ENCODE measurements at regions not wholly inside any gene's neighbourhood (a gene's known extent, or its start where the extent isn't known, plus 50 kb on each side); places are given as distances from the start of the nearest gene placed in this dataset.
"Not testable (repeated sequence)": the region's sequence is repeated elsewhere in the genome, so short reads cannot be mapped to it uniquely, and the experiment has no call there.

GRCh38 chrX:124455966-124456365 is 109.6 kb downstream of the SH2D1A start:
- no peaks in the 10 kb centered on the region for H3K36me3 Mint-ChIP-seq (ENCODE audit: low read depth)
- H3K4me1 Mint-ChIP-seq = no peaks in the 10 kb centered on the region
- TF ChIP-seq CTCF (IDR thresholded peaks at IDR 0.05; ENCODE audit: unreplicated experiment in 3 of 3) = no peak

DNA sequence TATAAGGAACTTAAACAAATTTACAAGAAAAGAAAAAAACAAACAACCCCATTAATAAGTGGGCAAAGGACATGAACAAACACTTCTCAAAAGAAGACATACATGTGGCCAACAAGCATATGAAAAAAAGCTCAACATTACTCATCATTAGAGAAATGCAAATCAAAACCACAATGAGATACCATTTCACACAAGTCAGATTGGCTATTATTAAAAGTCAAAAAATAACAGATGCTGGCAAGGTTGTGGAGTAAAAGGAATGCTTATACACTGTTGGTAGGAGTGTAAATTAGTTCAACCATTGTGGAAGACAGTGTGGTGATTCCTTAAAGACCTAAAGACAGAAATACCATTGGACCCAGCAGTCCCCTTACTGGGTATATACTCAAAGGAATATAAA is 113.5 kb downstream of the SH2D1A start:
- not testable (repeated sequence) for H3K4me3 Mint-ChIP-seq; H3K9me3 Mint-ChIP-seq; H3K27me3 Mint-ChIP-seq (ENCODE audit: low read depth); H3K36me3 Mint-ChIP-seq (ENCODE audit: low read depth); H3K4me1 Mint-ChIP-seq; H3K27ac Mint-ChIP-seq

More at GRCh38 chrX:124455966-124456365, 109.6 kb downstream of the SH2D1A start:
- no peaks in the 10 kb centered on the region for H3K9me3 Mint-ChIP-seq
- H3K27me3 Mint-ChIP-seq (ENCODE audit: low read depth) = no peaks in the 10 kb centered on the region
- H3K4me3 Mint-ChIP-seq = no peak overlapping the region
- H3K27ac Mint-ChIP-seq = no peak overlapping the region

DNA sequence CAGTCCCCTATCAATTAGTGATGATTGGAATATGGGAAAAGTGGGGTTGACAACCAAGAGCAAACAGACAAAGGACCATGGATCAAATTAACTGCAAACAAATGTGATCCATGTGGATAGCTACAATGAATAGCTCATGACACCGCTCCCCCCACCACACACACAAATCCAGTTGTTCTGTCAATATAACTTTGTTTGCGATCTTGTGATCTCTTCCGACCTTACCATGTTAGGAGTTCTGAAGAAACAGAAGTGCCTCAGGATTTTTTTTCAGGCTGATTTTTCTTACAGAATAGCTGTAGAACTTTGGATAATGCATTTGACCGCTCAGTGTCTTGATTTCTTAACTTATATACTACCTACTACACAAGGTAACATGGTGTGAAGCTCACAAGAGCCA is 116.6 kb downstream of the SH2D1A start:
- Mint-ChIP-seq H3K4me1 (no peaks in the 10 kb centered on the region), H3K27me3 (ENCODE audit: low read depth) (no peaks in the 10 kb centered on the region), H3K36me3 (ENCODE audit: low read depth) (no peaks in the 10 kb centered on the region), H3K4me3 (no peak overlapping the region), H3K9me3 (no peaks in the 10 kb centered on the region), H3K27ac (no peak overlapping the region)
- TF ChIP-seq CTCF (IDR thresholded peaks at IDR 0.05; ENCODE audit: unreplicated experiment in 3 of 3) = no peak

DNA sequence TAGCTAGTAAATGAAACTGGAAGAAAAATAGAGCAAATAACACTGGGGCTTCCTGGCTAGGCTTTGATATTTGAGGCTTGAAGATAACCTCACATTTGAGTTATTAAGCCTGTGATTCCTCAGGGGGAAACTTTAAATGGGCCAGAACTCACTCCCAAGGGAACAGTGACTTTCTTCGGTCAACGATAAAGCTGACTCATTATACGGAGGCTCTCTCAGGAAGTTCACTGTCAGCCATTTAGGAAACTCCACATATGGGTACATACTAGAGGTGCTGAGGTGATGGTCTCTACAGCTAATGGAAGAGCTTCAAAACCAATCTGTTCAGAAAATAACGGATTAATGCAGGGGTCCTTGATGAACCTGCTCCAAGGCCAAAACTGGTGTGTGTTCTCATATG is 120.8 kb downstream of the SH2D1A start:
- no peak for TF ChIP-seq CTCF (IDR thresholded peaks at IDR 0.05; ENCODE audit: unreplicated experiment in 3 of 3)
- H3K27me3 Mint-ChIP-seq (ENCODE audit: low read depth) = no peaks in the 10 kb centered on the region
- H3K9me3 Mint-ChIP-seq = no peaks in the 10 kb centered on the region
- H3K4me1 Mint-ChIP-seq = no peaks in the 10 kb centered on the region
- no peak overlapping the region for H3K4me3 Mint-ChIP-seq
- no peaks in the 10 kb centered on the region for H3K36me3 Mint-ChIP-seq (ENCODE audit: low read depth)
- no peak overlapping the region for H3K27ac Mint-ChIP-seq

DNA sequence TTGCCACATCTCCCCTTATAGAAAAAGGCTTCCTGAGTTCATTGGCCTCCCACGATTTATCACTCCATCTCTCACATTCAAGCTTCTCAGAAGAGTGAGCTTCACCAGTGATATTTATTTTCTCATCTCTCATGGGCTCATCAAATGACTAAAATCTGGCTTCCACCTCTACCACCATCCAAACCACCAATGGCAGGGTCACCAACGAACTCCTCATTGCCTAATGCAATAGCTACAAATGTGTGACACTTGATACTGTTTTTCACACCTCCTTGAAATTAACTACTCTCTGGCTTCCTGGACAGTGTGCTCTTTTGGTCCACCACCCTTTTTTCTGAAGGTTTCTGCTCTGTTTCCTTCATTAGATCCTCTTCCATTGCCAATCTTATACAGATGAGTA is 129.0 kb downstream of the SH2D1A start:
- Mint-ChIP-seq H3K36me3 (ENCODE audit: low read depth) (no peaks in the 10 kb centered on the region), H3K27me3 (ENCODE audit: low read depth) (no peaks in the 10 kb centered on the region), H3K4me3 (no peak overlapping the region), H3K4me1 (no peaks in the 10 kb centered on the region), H3K27ac (no peak overlapping the region), H3K9me3 (no peaks in the 10 kb centered on the region)
- TF ChIP-seq CTCF (IDR thresholded peaks at IDR 0.05; ENCODE audit: unreplicated experiment in 3 of 3) = no peak

DNA sequence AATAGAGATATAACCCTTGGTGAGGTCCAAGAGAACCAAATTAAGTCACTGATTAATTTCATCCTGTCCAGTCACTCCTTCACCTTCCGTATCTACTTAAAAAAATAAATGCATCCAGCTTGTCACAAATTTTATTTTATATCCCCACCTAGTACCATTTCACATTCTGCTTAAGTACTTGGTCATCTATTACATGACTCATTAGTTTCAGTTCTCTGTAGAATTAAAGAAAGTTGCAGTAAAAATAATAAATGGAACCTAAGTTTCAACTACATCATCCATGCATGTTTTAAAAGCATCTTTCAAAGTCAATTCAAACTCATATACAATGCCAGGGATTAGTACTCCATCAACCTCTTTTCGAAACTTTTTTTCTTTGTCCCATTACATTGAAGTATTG is 130.2 kb downstream of the SH2D1A start:
- Mint-ChIP-seq H3K36me3 (ENCODE audit: low read depth) (no peaks in the 10 kb centered on the region), H3K4me3 (no peak overlapping the region), H3K9me3 (no peaks in the 10 kb centered on the region), H3K27me3 (ENCODE audit: low read depth) (no peaks in the 10 kb centered on the region), H3K27ac (no peak overlapping the region), H3K4me1 (no peaks in the 10 kb centered on the region)
- TF ChIP-seq CTCF (IDR thresholded peaks at IDR 0.05; ENCODE audit: unreplicated experiment in 3 of 3) = no peak

DNA sequence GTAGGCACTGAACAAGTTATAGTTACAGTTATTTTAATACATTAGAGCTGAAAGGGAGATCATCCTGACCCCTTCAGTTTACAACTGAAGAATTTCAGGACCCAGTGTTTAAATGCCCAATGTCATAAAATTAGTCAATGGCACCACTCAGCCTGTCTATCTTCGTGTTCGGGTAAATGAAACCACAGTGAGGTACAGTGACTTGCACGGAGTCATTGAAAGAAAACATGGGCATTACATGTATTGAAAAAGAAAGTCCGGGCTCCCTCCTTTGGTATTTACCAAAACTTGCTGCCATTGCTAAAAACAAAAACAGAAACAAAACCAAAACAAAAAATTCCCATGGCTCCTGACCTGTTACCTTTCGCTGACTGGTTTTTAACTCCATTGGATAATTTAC is 131.7 kb downstream of the SH2D1A start:
- Mint-ChIP-seq H3K27ac (no peak overlapping the region), H3K4me1 (no peaks in the 10 kb centered on the region), H3K27me3 (ENCODE audit: low read depth) (no peaks in the 10 kb centered on the region), H3K9me3 (no peaks in the 10 kb centered on the region), H3K36me3 (ENCODE audit: low read depth) (no peaks in the 10 kb centered on the region), H3K4me3 (no peak overlapping the region)
- no peak for TF ChIP-seq CTCF (IDR thresholded peaks at IDR 0.05; ENCODE audit: unreplicated experiment in 3 of 3)

Measured in nephron (organoid).